Activated T-cell treated with anti-CD3 and anti-CD28 coated beads for 4 hours (primary cell): ENCODE measurements at regions not wholly inside any gene's neighbourhood (a gene's known extent, or its start where the extent isn't known, plus 50 kb on each side); places are given as distances from the start of the nearest gene placed in this dataset.
"Not testable (repeated sequence)": the region's sequence is repeated elsewhere in the genome, so short reads cannot be mapped to it uniquely, and the experiment has no call there.

ENCODE experiments used
- DNase-seq: peaks from one replicate; pipeline ENCODE4 v3.0.0-alpha.2; 2020

- no peak for DNase-seq
Observed at GRCh38 chr3:87564438-87564837, 288.1 kb upstream of the POU1F1 start.

- DNase-seq, result no peak
Observed at GRCh38 chr3:87563712-87564111, 287.3 kb upstream of the POU1F1 start.

- no peak for DNase-seq
Observed at GRCh38 chr3:87558492-87558891, 282.1 kb upstream of the POU1F1 start.

- no peak for DNase-seq
Observed at GRCh38 chr3:87555290-87555689, 278.9 kb upstream of the POU1F1 start.

- no peak for DNase-seq
Observed at GRCh38 chr3:87553058-87553457, 276.7 kb upstream of the POU1F1 start.

GRCh38 chr3:87550892-87551291 lies 274.5 kb upstream of the POU1F1 start:
- no peak for DNase-seq

GRCh38 chr3:87549208-87549607 lies 272.8 kb upstream of the POU1F1 start:
- DNase-seq, result no peak

GRCh38 chr3:87548271-87548670 lies 271.9 kb upstream of the POU1F1 start:
- DNase-seq, result no peak

GRCh38 chr3:87546216-87546615 lies 269.8 kb upstream of the POU1F1 start:
- no peak for DNase-seq

GRCh38 chr3:87543408-87543807 lies 267.0 kb upstream of the POU1F1 start:
- not testable (repeated sequence) for DNase-seq

- no peak for DNase-seq
Observed at GRCh38 chr3:87541723-87542122, 265.3 kb upstream of the POU1F1 start.

GRCh38 chr3:87538722-87539121 lies 262.3 kb upstream of the POU1F1 start:
- not testable (repeated sequence) for DNase-seq

GRCh38 chr3:87509401-87509800 lies 233.0 kb upstream of the POU1F1 start:
- DNase-seq, result no peak

GRCh38 chr3:87508921-87509320 lies 232.5 kb upstream of the POU1F1 start:
- DNase-seq, result no peak

GRCh38 chr3:87507753-87508152 lies 231.4 kb upstream of the POU1F1 start:
- no peak for DNase-seq

GRCh38 chr3:87503900-87504498 lies 227.6 kb upstream of the POU1F1 start:
- no peak for DNase-seq

- DNase-seq, result no peak
Observed at GRCh38 chr3:87501076-87501475, 224.7 kb upstream of the POU1F1 start.

- no peak for DNase-seq
Observed at GRCh38 chr3:87498358-87499080, 222.1 kb upstream of the POU1F1 start.

GRCh38 chr3:87495938-87496337 lies 219.6 kb upstream of the POU1F1 start:
- no peak for DNase-seq

GRCh38 chr3:87494264-87494663 lies 217.9 kb upstream of the POU1F1 start:
- DNase-seq, result no peak

GRCh38 chr3:87491843-87492242 lies 215.5 kb upstream of the POU1F1 start:
- no peak for DNase-seq

GRCh38 chr3:87489892-87490291 lies 213.5 kb upstream of the POU1F1 start:
- DNase-seq, result no peak

- DNase-seq, result no peak
Observed at GRCh38 chr3:87488765-87489164, 212.4 kb upstream of the POU1F1 start.

GRCh38 chr3:87486635-87487034 lies 210.3 kb upstream of the POU1F1 start:
- DNase-seq, result not testable (repeated sequence)

- no peak for DNase-seq
Observed at GRCh38 chr3:87486115-87486514, 209.7 kb upstream of the POU1F1 start.
